AG04450 (cell line): ENCODE measurements at regions not wholly inside any gene's neighbourhood (a gene's known extent, or its start where the extent isn't known, plus 50 kb on each side); places are given as distances from the start of the nearest gene placed in this dataset.

Source experiments
- CTCF ChIA-PET: fragments of 300-600, 350-600 bp; formaldehyde crosslinking; extraction: SDS; loops from one replicate; lab custom pipeline; 2022; ENCODE audit warnings: antibody characterized with exemption, inconsistent platforms; lab: Charles Lee
- POLR2A ChIA-PET: fragments of 350-600 bp; formaldehyde crosslinking; extraction: SDS; loops from one replicate; lab custom pipeline; 2021; ENCODE audit warnings: antibody characterized with exemption, inconsistent platforms; lab: Yijun Ruan, JAX
- DNase-seq: peaks from one replicate; pipeline ENCODE4 v3.0.0-alpha.2; 2011; ENCODE audit warnings: low read depth, low spot score
- H3K27ac ChIP-seq: one replicate; pipeline ENCODE4 v1.5.1; 2012; ENCODE audit warnings: low read depth, low read length, control low read depth
- H3K27me3 ChIP-seq: one replicate; pipeline ENCODE4 v1.6.0; 2012; ENCODE audit warnings: low read length; ENCODE audit not compliant: control insufficient read depth, insufficient read depth
- H3K4me3 ChIP-seq: 2 replicates; pipeline ENCODE4 v1.5.1; 2011; ENCODE audit warnings: mild to moderate bottlenecking, low read depth, low read length, control low read depth
- H3K9me3 ChIP-seq: 2 replicates; pipeline ENCODE4 v1.5.1; 2012; ENCODE audit warnings: low read length; ENCODE audit not compliant: control insufficient read depth, insufficient read depth
- TF ChIP-seq, protein P1 (sequence below): IDR thresholded peaks from 2 replicates; pipeline ENCODE4 v1.5.1; 2011; ENCODE audit warnings: low read depth, low read length, control low read depth, inconsistent platforms

DNA sequence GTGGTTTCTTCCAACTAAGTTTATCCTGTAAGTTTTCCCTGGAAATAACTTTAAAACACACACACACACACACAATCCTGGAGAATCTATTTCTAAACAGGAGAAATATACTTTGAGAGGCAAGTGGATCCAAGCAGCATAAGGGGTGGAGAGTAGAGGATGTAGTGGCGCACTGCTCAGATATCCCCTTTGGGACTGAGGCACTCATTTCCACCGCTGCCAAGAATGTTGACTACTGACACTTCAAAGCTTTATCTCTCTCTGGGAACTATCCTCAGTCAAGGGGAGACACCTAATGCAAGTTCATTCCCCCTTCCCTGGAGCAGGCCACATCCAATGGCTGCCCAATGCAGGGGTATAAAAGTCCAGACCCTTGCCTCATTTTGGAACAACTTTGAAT is 75.8 kb downstream of the CAPZA3 start:
- Histone ChIP-seq H3K4me3 (no peak overlapping the region), H3K27me3 (no peaks in the 10 kb centered on the region), H3K9me3 (no peaks in the 10 kb centered on the region), H3K27ac (no peak overlapping the region)
- TF ChIP-seq, protein P1, sequence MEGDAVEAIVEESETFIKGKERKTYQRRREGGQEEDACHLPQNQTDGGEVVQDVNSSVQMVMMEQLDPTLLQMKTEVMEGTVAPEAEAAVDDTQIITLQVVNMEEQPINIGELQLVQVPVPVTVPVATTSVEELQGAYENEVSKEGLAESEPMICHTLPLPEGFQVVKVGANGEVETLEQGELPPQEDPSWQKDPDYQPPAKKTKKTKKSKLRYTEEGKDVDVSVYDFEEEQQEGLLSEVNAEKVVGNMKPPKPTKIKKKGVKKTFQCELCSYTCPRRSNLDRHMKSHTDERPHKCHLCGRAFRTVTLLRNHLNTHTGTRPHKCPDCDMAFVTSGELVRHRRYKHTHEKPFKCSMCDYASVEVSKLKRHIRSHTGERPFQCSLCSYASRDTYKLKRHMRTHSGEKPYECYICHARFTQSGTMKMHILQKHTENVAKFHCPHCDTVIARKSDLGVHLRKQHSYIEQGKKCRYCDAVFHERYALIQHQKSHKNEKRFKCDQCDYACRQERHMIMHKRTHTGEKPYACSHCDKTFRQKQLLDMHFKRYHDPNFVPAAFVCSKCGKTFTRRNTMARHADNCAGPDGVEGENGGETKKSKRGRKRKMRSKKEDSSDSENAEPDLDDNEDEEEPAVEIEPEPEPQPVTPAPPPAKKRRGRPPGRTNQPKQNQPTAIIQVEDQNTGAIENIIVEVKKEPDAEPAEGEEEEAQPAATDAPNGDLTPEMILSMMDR = no peak
- CTCF ChIA-PET = no interaction called here
- no peak for DNase-seq
- POLR2A ChIA-PET = no interaction called here

DNA sequence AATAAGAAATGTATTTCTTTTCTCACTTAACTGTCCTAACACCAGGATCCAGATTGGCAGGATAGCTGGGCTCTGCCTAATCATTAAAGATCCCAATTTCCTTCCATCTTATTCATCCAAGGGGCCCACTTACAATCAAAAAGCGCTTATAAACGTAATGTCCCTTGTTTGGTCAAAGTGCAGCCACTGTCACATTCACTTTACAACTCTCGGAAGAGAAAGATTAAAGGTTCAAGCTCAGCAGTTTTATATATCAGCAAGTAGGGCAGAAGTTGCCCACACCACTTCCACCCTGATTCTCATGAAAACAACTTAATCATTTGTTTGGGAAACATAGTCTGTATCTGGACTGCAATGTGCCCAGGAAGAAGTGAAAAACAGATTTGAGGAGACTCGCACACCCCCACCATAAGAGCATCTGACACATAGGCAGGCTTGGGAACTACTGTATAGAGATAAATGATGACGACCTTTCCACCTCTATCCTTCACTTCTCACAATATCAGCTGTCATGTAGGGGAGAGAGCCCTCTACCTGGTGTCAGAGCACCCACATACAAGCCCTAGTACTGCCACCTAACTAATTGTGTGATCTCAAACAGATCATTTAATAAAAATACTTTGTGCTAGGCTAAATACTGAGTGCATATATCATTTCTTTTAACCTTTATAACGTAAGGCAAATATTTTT is 80.8 kb downstream of the CAPZA3 start:
- Histone ChIP-seq H3K4me3 (no peak overlapping the region), H3K27me3 (no peaks in the 10 kb centered on the region), H3K27ac (no peak overlapping the region), H3K9me3 (no peaks in the 10 kb centered on the region)
- CTCF ChIA-PET = interaction anchor here (0.6 to 1.3 kb wide), 2 partner anchors 43 to 368 kb away, joined by 3 to 5 read pairs; no protein-coding TSS in a partner anchor
- POLR2A ChIA-PET = interaction anchor here (0.7 kb wide), 1 partner anchor 317 kb away, joined by 3 read pairs; no protein-coding TSS in a partner anchor
- TF ChIP-seq, protein P1 = no peak
- no peak for DNase-seq

DNA sequence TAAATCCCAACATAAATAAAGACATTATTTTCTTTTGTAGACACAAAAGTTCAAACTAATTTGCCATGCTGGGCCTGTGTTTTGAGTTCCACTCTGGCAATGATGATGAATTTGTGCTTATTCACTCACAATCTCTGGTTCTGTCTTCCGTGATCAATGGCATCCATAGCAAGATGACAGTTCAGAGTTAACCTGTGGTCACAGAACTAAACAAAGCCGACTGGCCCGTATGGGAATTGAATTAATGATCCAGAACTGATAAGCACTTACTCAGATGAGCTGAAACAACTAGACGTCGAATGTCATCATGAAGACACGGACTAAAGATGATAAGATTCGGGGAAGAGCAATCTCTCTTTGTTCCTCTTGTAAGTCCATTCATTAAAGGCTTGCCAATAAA is 81.6 kb downstream of the CAPZA3 start:
- H3K27me3 ChIP-seq = no peaks in the 10 kb centered on the region
- DNase-seq = no peak
- CTCF ChIA-PET = interaction anchor here (1.3 kb wide), 1 partner anchor 367 kb away, joined by 5 read pairs; no protein-coding TSS in a partner anchor
- POLR2A ChIA-PET = no interaction called here
- no peak overlapping the region for H3K27ac ChIP-seq
- no peaks in the 10 kb centered on the region for H3K9me3 ChIP-seq
- TF ChIP-seq, protein P1 = no peak
- H3K4me3 ChIP-seq = no peak overlapping the region

DNA sequence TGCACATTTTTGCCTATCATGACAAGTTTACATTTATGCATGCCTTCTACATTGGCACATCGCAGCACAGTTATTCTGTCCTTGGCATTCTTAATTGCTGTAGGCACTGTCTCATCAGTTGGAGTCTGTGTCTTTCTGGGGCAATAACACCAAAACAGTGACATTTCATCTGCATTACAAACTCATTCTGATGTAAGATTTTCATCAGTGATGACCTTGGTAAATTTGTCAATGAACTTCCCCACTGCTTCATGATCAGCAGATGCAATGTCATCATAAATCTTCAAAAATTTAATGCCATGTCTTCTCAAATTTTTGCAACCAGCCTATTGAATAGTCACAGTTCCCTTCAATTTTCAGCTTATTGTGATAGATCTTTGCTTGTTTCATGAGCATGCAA is 85.5 kb downstream of the CAPZA3 start:
- H3K27me3 ChIP-seq = no peaks in the 10 kb centered on the region
- DNase-seq = no peak
- TF ChIP-seq, protein P1 = no peak
- ChIA-PET POLR2A (no interaction called here), CTCF (no interaction called here)
- H3K4me3 ChIP-seq = no peak overlapping the region
- H3K9me3 ChIP-seq = no peaks in the 10 kb centered on the region
- no peak overlapping the region for H3K27ac ChIP-seq

DNA sequence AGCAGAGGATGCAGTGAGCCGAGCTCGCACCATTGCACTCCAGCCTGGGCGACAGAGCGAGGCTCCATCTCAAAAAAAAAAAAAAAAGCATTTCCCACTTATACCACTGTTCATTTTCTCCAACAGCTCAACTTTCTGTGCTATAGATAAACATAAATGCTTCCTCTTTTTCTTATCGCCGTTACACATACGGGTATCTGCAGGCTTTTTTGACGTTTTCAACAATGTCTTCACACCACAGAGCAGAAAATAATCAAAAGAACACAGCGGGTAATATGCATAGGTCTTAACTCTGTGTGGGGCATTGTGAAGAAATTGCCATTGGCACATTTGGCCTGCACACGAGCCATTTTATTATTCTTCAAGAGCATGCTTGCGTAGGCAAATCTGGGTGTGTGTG is 86.4 kb downstream of the CAPZA3 start:
- Histone ChIP-seq H3K27me3 (no peaks in the 10 kb centered on the region), H3K4me3 (no peak overlapping the region), H3K27ac (no peak overlapping the region), H3K9me3 (no peaks in the 10 kb centered on the region)
- no peak for DNase-seq
- ChIA-PET CTCF (interaction anchor here (1.8 kb wide), 1 partner anchor 362 kb away, joined by 5 read pairs; no protein-coding TSS in a partner anchor), POLR2A (no interaction called here)
- TF ChIP-seq, protein P1 = no peak
